ENCODE measurements at regions not wholly inside any gene's neighbourhood (a gene's known extent, or its start where the extent isn't known, plus 50 kb on each side); places are given as distances from the start of the nearest gene placed in this dataset.

- no peaks in the 10 kb centered on the region for H3K79me2 ChIP-seq (ENCODE audit: insufficient read depth, low read length)
- no peaks in the 10 kb centered on the region for H3K36me3 Mint-ChIP-seq
- no peak for DNase-seq
- no peaks in the 10 kb centered on the region for H3K27me3 ChIP-seq (ENCODE audit: control insufficient read depth in 2 of 2, insufficient read depth in 2 of 2, low read length in 2 of 2)
- H4K20me1 ChIP-seq (ENCODE audit: insufficient read depth, low read length) = no peaks in the 10 kb centered on the region
- H3K4me1 Mint-ChIP-seq = no peaks in the 10 kb centered on the region
- H3K36me3 ChIP-seq (replicated peaks in 1 of 2; ENCODE audit: control insufficient read depth in 1 of 2, insufficient read depth in 2 of 2, low read length in 2 of 2) = no peaks in the 10 kb centered on the region
- H3K9ac ChIP-seq (ENCODE audit: insufficient read depth, low read length, poor library complexity, severe bottlenecking) = no peak overlapping the region
- no peak overlapping the region for H3K4me3 ChIP-seq (replicated peaks in 1 of 3; ENCODE audit: low read depth in 2 of 3, low read length in 3 of 3)
- no CpG with 5 or more reads among the region's 1 CpG for WGBS (ENCODE audit: insufficient coverage)
- H3K27me3 Mint-ChIP-seq (ENCODE audit: low read depth in 3 of 3) = peaks cover 0 to 3% (median 2%) of the 10 kb centered on the region in 3 donors
- TF ChIP-seq CTCF (IDR thresholded peaks at IDR 0.05) = no peak
- no peak overlapping the region for H3K4me3 Mint-ChIP-seq
- intact Hi-C loops (cut with micrococcal nuclease) = no loop called here
- no peaks in the 10 kb centered on the region for H3K4me1 ChIP-seq (ENCODE audit: control insufficient read depth in 1 of 2, insufficient read depth in 2 of 2, low read length in 2 of 2)
- no peak overlapping the region for H2AFZ ChIP-seq (ENCODE audit: insufficient read depth, low read depth, low read length, poor library complexity, severe bottlenecking)
- peaks cover 0 to 19% (median 5%) of the 10 kb centered on the region in 7 donors for H3K9me3 Mint-ChIP-seq
- no peak overlapping the region for H3K27ac Mint-ChIP-seq
- no peak overlapping the region for H3K4me2 ChIP-seq (replicated peaks; ENCODE audit: extremely low read depth, low read length, poor library complexity, severe bottlenecking)
- no peak overlapping the region for H3K27ac ChIP-seq (ENCODE audit: low read depth in 1 of 2, low read length in 2 of 2)
- peaks cover 0 to 2% of the 10 kb centered on the region in 2 donors for H3K9me3 ChIP-seq (replicated peaks in 1 of 2; ENCODE audit: control insufficient read depth in 1 of 2, insufficient read depth in 1 of 2, low read length in 2 of 2)
These were observed 188.0 kb upstream of the C21orf91 start for GRCh38 chr21:18007121-18007520.

- no peak overlapping the region for H3K27ac Mint-ChIP-seq
- Histone ChIP-seq H3K36me3 (replicated peaks in 1 of 2; ENCODE audit: control insufficient read depth in 1 of 2, insufficient read depth in 2 of 2, low read length in 2 of 2) (no peaks in the 10 kb centered on the region), H3K9me3 (replicated peaks in 1 of 2; ENCODE audit: control insufficient read depth in 1 of 2, insufficient read depth in 1 of 2, low read length in 2 of 2) (peaks cover 0 to 2% of the 10 kb centered on the region in 2 donors), H3K79me2 (ENCODE audit: insufficient read depth, low read length) (no peaks in the 10 kb centered on the region), H4K20me1 (ENCODE audit: insufficient read depth, low read length) (no peaks in the 10 kb centered on the region), H3K4me2 (replicated peaks; ENCODE audit: extremely low read depth, low read length, poor library complexity, severe bottlenecking) (no peak overlapping the region), H3K4me3 (replicated peaks in 1 of 3; ENCODE audit: low read depth in 2 of 3, low read length in 3 of 3) (no peak overlapping the region), H3K27ac (ENCODE audit: low read depth in 1 of 2, low read length in 2 of 2) (no peak overlapping the region), H3K9ac (ENCODE audit: insufficient read depth, low read length, poor library complexity, severe bottlenecking) (no peak overlapping the region), H2AFZ (ENCODE audit: insufficient read depth, low read depth, low read length, poor library complexity, severe bottlenecking) (no peak overlapping the region), H3K4me1 (ENCODE audit: control insufficient read depth in 1 of 2, insufficient read depth in 2 of 2, low read length in 2 of 2) (no peaks in the 10 kb centered on the region), H3K27me3 (ENCODE audit: control insufficient read depth in 2 of 2, insufficient read depth in 2 of 2, low read length in 2 of 2) (no peaks in the 10 kb centered on the region)
- no peak for TF ChIP-seq CTCF (IDR thresholded peaks at IDR 0.05)
- peaks cover 0 to 19% (median 5%) of the 10 kb centered on the region in 7 donors for H3K9me3 Mint-ChIP-seq
- H3K4me1 Mint-ChIP-seq = no peaks in the 10 kb centered on the region
- no peak overlapping the region for H3K4me3 Mint-ChIP-seq
- no peak for DNase-seq
- H3K27me3 Mint-ChIP-seq (ENCODE audit: low read depth in 3 of 3) = peaks cover 0 to 3% (median 2%) of the 10 kb centered on the region in 3 donors
- no peaks in the 10 kb centered on the region for H3K36me3 Mint-ChIP-seq
- no CpG with 5 or more reads among the region's 2 CpGs for WGBS (ENCODE audit: insufficient coverage)
- intact Hi-C loops (cut with micrococcal nuclease) = no loop called here
These were observed 187.5 kb upstream of the C21orf91 start for GRCh38 chr21:18006691-18007090.

All from CD14-positive monocyte (primary cell).